Bronchial epithelial cell (primary cell): ENCODE measurements at regions not wholly inside any gene's neighbourhood (a gene's known extent, or its start where the extent isn't known, plus 50 kb on each side); places are given as distances from the start of the nearest gene placed in this dataset.

Experiments
- DNase-seq: peaks from one replicate; pipeline ENCODE4 v3.0.0-alpha.2; 2010; ENCODE audit warnings: low read depth
- FAIRE-seq: peaks from 2 replicates; lab custom pipeline; 2011; peaks lifted over from hg19 to GRCh38; lab: Jason Lieb, UNC
- H3K27me3 ChIP-seq: 2 replicates; pipeline ENCODE4 v1.5.1; 2011; ENCODE audit warnings: low read length; ENCODE audit not compliant: control insufficient read depth, insufficient read depth
- H3K36me3 ChIP-seq: 2 replicates; pipeline ENCODE4 v1.5.1; 2011; ENCODE audit warnings: low read length; ENCODE audit not compliant: control insufficient read depth, insufficient read depth
- H3K4me3 ChIP-seq: 2 replicates; pipeline ENCODE4 v1.5.1; 2011; ENCODE audit warnings: mild to moderate bottlenecking, low read depth, low read length, control low read depth
- CTCF ChIP-seq: IDR thresholded peaks from 2 replicates; pipeline ENCODE4 v1.5.1; 2011; ENCODE audit warnings: mild to moderate bottlenecking, moderate library complexity, low read length, control low read depth, inconsistent platforms; ENCODE audit not compliant: insufficient read depth, severe bottlenecking

- Histone ChIP-seq H3K4me3 (no peak overlapping the region), H3K27me3 (no peaks in the 10 kb centered on the region), H3K36me3 (no peaks in the 10 kb centered on the region)
- TF ChIP-seq CTCF: no peak
- FAIRE-seq (no peak), DNase-seq (no peak)
Observed at GRCh38 chr9:73872701-73873100, 624.4 kb upstream of the RORB start.

- FAIRE-seq (no peak), DNase-seq (no peak)
- Histone ChIP-seq H3K4me3 (no peak overlapping the region), H3K36me3 (no peaks in the 10 kb centered on the region), H3K27me3 (no peaks in the 10 kb centered on the region)
- TF ChIP-seq CTCF: no peak
Observed at GRCh38 chr9:73880101-73880500, 617.0 kb upstream of the RORB start.

GRCh38 chr9:73889023-73889422 is 608.1 kb upstream of the RORB start:
- no peak for TF ChIP-seq CTCF
- no peaks in the 10 kb centered on the region for H3K36me3 ChIP-seq
- H3K4me3 ChIP-seq: no peak overlapping the region
- no peak for DNase-seq
- no peaks in the 10 kb centered on the region for H3K27me3 ChIP-seq
- FAIRE-seq: no peak

- FAIRE-seq: no peak
- no peak for TF ChIP-seq CTCF
- no peak for DNase-seq
- no peaks in the 10 kb centered on the region for H3K27me3 ChIP-seq
- H3K36me3 ChIP-seq: no peaks in the 10 kb centered on the region
- H3K4me3 ChIP-seq: no peak overlapping the region
Observed at GRCh38 chr9:73890685-73891277, 606.4 kb upstream of the RORB start.

- no peak overlapping the region for H3K4me3 ChIP-seq
- TF ChIP-seq CTCF: no peak
- DNase-seq (no peak), FAIRE-seq (no peak)
- no peaks in the 10 kb centered on the region for H3K36me3 ChIP-seq
- H3K27me3 ChIP-seq: no peaks in the 10 kb centered on the region
Observed at GRCh38 chr9:73892335-73892734, 604.8 kb upstream of the RORB start.

GRCh38 chr9:73893230-73893629 is 603.9 kb upstream of the RORB start:
- no peak for TF ChIP-seq CTCF
- H3K36me3 ChIP-seq: no peaks in the 10 kb centered on the region
- FAIRE-seq (no peak), DNase-seq (no peak)
- no peak overlapping the region for H3K4me3 ChIP-seq
- H3K27me3 ChIP-seq: no peaks in the 10 kb centered on the region
